ENCODE measurements at regions not wholly inside any gene's neighbourhood (a gene's known extent, or its start where the extent isn't known, plus 50 kb on each side); places are given as distances from the start of the nearest gene placed in this dataset.

GRCh38 chr15:35679186-35679585, 133.2 kb upstream of the DPH6 start:
- TF ChIP-seq TAF1 (IDR thresholded peaks at IDR 0.05; ENCODE audit: borderline replicate concordance, insufficient read depth, low read length) (no peak), REST (IDR thresholded peaks at IDR 0.05; ENCODE audit: insufficient read depth in 1 of 2, low read depth in 2 of 2, low read length in 2 of 2) (no peak), FOXP2 (optimal IDR thresholded peaks at IDR 0.05; ENCODE audit: borderline replicate concordance, extremely low read depth, extremely low read length, insufficient read depth) (no peak), SIN3A (IDR thresholded peaks at IDR 0.05; ENCODE audit: borderline replicate concordance, insufficient read depth, low read length) (no peak), POLR2AphosphoS5 (IDR thresholded peaks at IDR 0.05; ENCODE audit: low read depth, low read length) (no peak)

GRCh38 chr15:35680951-35681350, 135.0 kb upstream of the DPH6 start:
- no peak for TF ChIP-seq SIN3A (IDR thresholded peaks at IDR 0.05; ENCODE audit: borderline replicate concordance, insufficient read depth, low read length)
- no peak for TF ChIP-seq FOXP2 (optimal IDR thresholded peaks at IDR 0.05; ENCODE audit: borderline replicate concordance, extremely low read depth, extremely low read length, insufficient read depth)
- TF ChIP-seq POLR2AphosphoS5 (IDR thresholded peaks at IDR 0.05; ENCODE audit: low read depth, low read length), result no peak
- no peak for TF ChIP-seq TAF1 (IDR thresholded peaks at IDR 0.05; ENCODE audit: borderline replicate concordance, insufficient read depth, low read length)
- no peak for TF ChIP-seq REST (IDR thresholded peaks at IDR 0.05; ENCODE audit: insufficient read depth in 1 of 2, low read depth in 2 of 2, low read length in 2 of 2)

GRCh38 chr15:35686347-35686746, 140.4 kb upstream of the DPH6 start:
- TF ChIP-seq POLR2AphosphoS5 (IDR thresholded peaks at IDR 0.05; ENCODE audit: low read depth, low read length) (no peak), SIN3A (IDR thresholded peaks at IDR 0.05; ENCODE audit: borderline replicate concordance, insufficient read depth, low read length) (no peak), FOXP2 (optimal IDR thresholded peaks at IDR 0.05; ENCODE audit: borderline replicate concordance, extremely low read depth, extremely low read length, insufficient read depth) (no peak), TAF1 (IDR thresholded peaks at IDR 0.05; ENCODE audit: borderline replicate concordance, insufficient read depth, low read length) (no peak), REST (IDR thresholded peaks at IDR 0.05; ENCODE audit: insufficient read depth in 1 of 2, low read depth in 2 of 2, low read length in 2 of 2) (no peak)

- TF ChIP-seq SIN3A (IDR thresholded peaks at IDR 0.05; ENCODE audit: borderline replicate concordance, insufficient read depth, low read length) (no peak), FOXP2 (optimal IDR thresholded peaks at IDR 0.05; ENCODE audit: borderline replicate concordance, extremely low read depth, extremely low read length, insufficient read depth) (no peak), REST (IDR thresholded peaks at IDR 0.05; ENCODE audit: insufficient read depth in 1 of 2, low read depth in 2 of 2, low read length in 2 of 2) (no peak)
Observed at GRCh38 chr15:35689266-35689665, 143.3 kb upstream of the DPH6 start.

- TF ChIP-seq TAF1 (IDR thresholded peaks at IDR 0.05; ENCODE audit: borderline replicate concordance, insufficient read depth, low read length), result no peak
- no peak for TF ChIP-seq POLR2AphosphoS5 (IDR thresholded peaks at IDR 0.05; ENCODE audit: low read depth, low read length)
- TF ChIP-seq SIN3A (IDR thresholded peaks at IDR 0.05; ENCODE audit: borderline replicate concordance, insufficient read depth, low read length), result no peak
- TF ChIP-seq REST (IDR thresholded peaks at IDR 0.05; ENCODE audit: insufficient read depth in 1 of 2, low read depth in 2 of 2, low read length in 2 of 2), result no peak
- TF ChIP-seq FOXP2 (optimal IDR thresholded peaks at IDR 0.05; ENCODE audit: borderline replicate concordance, extremely low read depth, extremely low read length, insufficient read depth), result no peak
Observed at GRCh38 chr15:35690089-35690488, 144.1 kb upstream of the DPH6 start.
